Stimulated activated CD4-positive, alpha-beta T cell treated with anti-CD3 and anti-CD28 coated beads, Interleukin-2, amount 100 ng/mL, for 4 hours (primary cell): ENCODE measurements at regions not wholly inside any gene's neighbourhood (a gene's known extent, or its start where the extent isn't known, plus 50 kb on each side); places are given as distances from the start of the nearest gene placed in this dataset.
"Not testable (repeated sequence)": the region's sequence is repeated elsewhere in the genome, so short reads cannot be mapped to it uniquely, and the experiment has no call there.

Source experiments
- DNase-seq: peaks from one replicate; pipeline ENCODE4 v3.0.0-alpha.2; 2020; ENCODE audit warnings: low read depth

DNA sequence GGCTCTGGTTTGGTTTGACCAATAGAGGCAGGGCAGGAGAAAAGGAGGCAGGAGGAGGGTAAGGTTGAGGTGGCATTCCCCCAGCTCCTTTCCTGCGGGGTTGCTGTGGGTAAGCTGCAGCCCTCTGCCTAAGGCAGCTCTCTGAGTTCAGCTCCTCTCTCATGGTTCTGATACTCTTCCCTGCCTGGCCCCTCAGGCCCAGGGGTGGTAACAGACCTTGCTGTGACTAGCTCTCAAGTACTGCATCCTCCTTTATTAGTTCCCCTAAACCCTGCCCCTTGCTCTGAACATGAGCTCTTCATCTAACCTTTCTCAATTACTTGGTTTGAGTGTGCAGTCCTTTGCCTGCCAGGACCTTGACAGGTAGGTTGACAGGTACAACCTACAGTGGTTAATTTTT is 205.5 kb downstream of the SLC4A3 start:
- DNase-seq, result no peak

- no peak for DNase-seq
Measured at GRCh38 chr2:219835493-219835892, 208.1 kb downstream of the SLC4A3 start.

DNA sequence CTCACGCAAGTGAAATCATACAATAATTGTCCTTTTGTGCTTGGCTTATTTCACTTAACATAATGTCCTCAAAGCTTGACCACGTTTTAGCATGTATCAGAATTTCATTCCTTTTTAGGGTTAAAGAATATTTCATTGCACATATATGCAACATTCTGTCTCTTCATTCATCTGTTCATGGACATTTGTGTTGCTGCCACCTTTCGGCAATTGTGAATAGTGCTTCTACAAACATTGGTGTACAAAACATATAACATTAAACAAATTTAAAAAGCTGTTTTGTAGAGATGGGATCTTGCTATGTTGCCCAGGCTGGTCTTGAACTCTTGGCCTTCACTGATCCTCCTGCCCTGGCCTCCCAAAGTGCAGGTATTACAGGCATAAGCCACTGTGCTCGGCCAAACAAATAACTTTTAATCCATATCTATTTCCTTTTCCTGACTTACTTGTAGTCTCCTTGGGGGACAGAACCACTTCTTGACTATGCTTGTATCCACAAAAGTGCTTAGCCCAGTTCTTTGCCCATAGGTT is 209.3 kb downstream of the SLC4A3 start:
- DNase-seq, result no peak

DNA sequence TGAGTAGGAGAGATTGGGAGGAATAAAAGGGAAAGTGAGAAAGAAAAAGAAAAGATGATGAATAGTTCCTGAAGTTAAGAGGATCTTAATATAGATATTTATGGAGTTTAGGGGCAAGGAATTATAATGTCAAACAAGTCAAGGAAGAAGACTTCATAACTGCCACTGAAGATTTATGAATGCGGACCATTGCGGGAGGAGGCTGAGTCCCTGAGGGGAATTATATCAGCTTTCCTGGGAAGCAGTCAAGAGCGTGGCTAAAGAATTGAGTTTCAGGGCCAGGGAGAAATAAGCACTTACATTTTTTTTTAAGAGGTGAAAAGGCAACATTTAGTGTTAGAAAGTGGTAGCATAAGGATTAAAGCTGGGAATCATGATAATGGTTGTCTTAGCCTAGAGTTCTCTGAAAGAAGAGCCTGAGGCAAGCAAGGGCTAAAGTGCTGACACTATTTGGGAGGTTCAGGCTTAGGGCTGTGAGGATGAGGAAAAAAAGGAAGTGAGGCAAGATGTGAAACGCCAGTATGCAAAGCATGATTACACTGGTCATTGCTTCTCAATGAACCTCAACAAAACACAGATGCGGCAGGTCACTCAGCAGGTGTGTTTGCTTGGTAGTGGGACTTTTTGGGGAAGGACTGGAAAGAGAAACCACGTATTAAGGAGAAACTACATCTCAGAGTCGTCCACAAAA is 217.1 kb downstream of the SLC4A3 start:
- DNase-seq, result no peak

- no peak for DNase-seq
Measured at GRCh38 chr2:219848882-219849281, 221.5 kb downstream of the SLC4A3 start.

GRCh38 chr2:219851169-219851568 is 223.7 kb downstream of the SLC4A3 start:
- DNase-seq, result no peak

GRCh38 chr2:219851801-219852481 is 224.5 kb downstream of the SLC4A3 start:
- DNase-seq, result no peak

DNA sequence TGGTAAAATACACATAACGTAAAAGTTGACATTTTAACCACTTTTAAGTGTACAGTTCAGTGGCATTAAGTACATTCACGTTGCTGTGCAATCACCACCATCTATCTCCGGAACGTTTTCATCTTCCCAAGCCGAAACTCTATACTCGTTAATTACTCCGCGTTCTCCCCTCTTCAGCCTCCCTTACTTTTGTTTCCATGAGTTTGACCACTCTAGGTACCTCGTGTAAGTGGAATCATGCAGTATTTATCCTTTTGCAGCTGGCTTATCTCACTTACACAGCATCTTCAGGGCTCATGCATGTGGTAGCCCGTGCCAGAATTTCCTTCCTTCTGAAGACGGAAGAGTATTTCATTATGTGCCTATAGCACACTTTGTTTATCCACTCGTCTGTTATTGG is 225.2 kb downstream of the SLC4A3 start:
- no peak for DNase-seq

- no peak for DNase-seq
Measured at GRCh38 chr2:219856602-219857001, 229.2 kb downstream of the SLC4A3 start.

DNA sequence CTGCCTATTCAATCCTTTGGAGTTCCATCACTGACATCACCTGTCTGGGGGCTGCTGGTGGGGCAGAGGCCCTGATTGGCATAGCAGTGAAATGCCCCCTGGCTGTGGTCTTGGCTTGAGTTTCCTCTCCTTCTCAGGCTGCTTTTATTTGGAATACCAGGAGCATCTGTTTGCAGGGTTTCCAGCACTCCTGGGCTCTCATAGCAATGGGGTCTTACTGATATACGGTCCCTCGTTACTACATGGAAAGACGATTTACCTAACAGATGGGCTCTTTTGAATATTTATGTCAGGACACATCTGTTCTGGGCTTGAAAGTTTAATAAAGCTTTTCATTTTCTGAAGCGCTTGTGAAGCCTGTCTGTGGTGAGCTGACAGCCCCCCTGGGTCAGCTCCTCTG is 230.3 kb downstream of the SLC4A3 start:
- DNase-seq, result no peak

- DNase-seq, result no peak
Measured at GRCh38 chr2:219861307-219861706, 233.9 kb downstream of the SLC4A3 start.

DNA sequence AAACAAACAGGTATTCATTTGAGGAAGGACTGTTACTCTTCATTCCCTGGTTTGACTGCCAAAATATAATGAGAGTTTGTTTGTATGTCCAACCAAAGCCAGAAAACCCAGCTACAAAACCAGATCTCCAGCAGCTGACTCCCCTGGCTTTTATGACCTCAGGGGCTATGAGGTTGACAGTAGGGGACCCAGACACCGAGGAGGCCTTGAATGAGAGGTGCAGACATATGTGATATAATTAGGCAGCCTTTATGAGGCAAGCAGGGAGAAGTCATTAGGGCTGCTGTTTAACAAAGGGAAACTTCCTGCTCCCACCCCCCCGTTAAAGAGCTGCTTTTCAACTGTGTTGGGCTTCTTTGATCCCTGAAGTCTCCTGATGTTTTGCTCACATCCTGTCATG is 236.7 kb downstream of the SLC4A3 start:
- DNase-seq, result no peak

DNA sequence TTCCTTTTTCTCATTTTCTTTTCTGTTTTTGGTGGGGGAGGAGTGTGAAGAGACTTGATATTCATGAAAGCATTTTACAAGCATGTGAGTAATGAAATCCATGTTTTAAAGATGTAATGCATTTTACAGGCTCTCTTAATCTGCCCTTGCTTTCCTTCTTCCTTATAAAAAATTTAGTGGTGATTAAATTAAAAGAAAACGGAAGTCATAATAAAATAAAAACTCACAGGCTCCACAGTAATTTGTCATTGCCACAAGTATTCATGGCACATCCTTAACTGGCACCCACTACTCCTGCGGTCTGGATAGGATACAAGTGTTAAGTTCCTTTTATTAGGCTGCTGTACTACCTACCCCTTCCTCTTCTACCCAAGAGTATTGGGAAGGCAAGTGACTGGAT is 241.2 kb downstream of the SLC4A3 start:
- no peak for DNase-seq

- no peak for DNase-seq
Measured at GRCh38 chr2:219870041-219870440, 242.6 kb downstream of the SLC4A3 start.

GRCh38 chr2:219871351-219871750 is 243.9 kb downstream of the SLC4A3 start:
- DNase-seq, result no peak

GRCh38 chr2:219875036-219875435 is 247.6 kb downstream of the SLC4A3 start:
- DNase-seq, result no peak

GRCh38 chr2:219875986-219876385 is 248.6 kb downstream of the SLC4A3 start:
- DNase-seq, result not testable (repeated sequence)

DNA sequence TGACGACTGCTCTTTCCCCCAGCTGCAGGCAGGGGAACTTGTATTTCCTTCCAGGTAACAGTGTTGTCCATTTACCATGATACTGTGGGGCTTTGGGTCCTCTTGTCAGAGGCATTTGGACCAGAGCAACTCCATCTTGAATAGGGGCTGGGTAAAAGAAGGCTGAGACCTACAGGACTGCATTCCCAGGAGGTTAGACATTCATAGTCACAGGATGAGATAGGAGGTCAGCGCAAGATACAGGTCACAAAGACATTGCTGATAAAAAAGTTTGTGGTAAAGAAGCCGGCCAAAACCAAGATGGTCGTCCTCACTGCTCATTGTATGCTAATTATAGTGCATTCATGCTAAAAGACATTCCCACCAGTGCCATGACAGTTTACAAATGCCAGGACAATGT is 249.5 kb downstream of the SLC4A3 start:
- no peak for DNase-seq

DNA sequence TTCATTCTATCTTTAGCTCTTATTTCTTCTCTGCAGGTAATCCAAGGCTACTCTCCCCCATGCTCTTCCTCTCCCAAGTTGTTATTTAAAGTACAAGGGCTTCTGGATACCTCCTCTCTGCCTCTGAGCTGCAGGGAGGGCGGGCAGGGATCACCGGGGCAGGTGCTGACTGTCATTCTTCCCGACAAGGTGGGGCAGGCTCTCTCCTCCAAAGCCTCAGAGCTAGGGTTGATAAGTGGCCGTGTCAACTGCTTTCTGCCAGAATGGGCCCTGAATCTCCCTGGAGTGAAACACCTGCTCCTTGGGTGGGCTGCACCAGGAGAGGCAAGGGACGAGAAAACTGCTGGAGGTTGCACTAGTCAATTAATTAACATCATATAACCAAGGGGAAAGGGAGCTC is 250.3 kb downstream of the SLC4A3 start:
- DNase-seq, result no peak

- DNase-seq, result no peak
Measured at GRCh38 chr2:219878516-219878915, 251.1 kb downstream of the SLC4A3 start.

DNA sequence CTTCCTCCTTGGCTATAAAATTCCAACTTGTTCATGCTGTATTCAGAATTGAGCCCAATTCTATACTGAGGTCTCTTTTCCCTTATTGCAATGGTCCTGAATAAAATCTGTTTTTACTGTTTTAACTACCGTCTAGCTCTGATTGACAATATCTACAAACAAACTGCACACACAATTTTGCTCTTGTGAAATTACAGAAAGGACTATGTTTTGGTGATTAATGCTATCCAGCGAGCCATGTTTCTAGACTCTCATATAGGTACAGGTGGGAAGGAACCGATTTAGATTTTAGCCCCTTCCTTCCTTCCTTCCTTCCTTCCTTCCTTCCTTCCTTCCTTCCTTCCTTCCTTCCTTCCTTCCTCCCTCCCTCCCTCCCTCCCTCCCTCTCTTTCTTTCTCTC is 254.4 kb downstream of the SLC4A3 start:
- no peak for DNase-seq

DNA sequence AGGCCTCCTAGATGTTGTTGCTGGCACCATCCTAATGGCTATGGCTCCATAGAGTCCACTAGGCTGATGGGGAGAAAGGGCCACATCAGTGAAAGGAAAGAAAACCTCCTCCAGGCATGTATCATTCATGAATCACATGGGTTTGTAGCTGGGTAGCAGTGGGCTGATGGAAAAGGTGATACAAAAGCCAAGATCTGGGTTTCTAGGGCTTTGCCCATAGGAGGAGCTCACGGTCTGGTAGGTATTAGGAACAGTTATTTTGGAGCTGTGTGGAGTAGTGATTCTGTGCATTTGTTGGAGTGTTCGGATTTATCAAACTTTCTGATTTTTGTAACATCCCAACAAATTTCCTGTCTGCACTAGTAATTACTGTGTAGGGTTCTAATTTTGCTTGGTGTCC is 259.2 kb downstream of the SLC4A3 start:
- DNase-seq, result no peak

DNA sequence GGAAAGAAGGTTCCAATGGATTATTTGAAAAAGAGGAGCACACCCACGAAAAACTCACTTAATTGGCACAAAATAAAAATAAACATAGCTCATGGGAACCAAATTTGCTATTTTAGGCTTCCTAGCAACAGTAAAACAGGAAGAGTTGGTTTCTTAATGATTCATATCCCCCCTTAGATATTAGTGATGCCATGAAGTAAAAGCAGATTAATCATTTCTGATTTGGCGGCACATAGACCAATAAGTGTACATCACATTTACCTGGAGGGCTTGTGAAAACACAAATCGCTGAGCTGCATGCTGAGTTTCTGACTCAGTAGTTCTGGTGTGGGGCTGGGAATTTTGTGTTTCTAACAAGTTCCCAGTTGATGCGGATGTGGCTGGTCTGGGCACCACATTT is 260.4 kb downstream of the SLC4A3 start:
- no peak for DNase-seq

GRCh38 chr2:219893541-219893940 is 266.1 kb downstream of the SLC4A3 start:
- no peak for DNase-seq
